NT2/D1 (cell line): ENCODE measurements at regions not wholly inside any gene's neighbourhood (a gene's known extent, or its start where the extent isn't known, plus 50 kb on each side); places are given as distances from the start of the nearest gene placed in this dataset.

Source experiments
- SUZ12 ChIP-seq: IDR thresholded peaks from 2 replicates; pipeline ENCODE4 v1.6.1; 2011; ENCODE audit not compliant: insufficient read length, insufficient read depth; ENCODE audit errors: extremely low read depth
- YY1 ChIP-seq: IDR thresholded peaks from 2 replicates; pipeline ENCODE4 v1.6.1; 2011; ENCODE audit not compliant: insufficient read length, insufficient read depth

DNA sequence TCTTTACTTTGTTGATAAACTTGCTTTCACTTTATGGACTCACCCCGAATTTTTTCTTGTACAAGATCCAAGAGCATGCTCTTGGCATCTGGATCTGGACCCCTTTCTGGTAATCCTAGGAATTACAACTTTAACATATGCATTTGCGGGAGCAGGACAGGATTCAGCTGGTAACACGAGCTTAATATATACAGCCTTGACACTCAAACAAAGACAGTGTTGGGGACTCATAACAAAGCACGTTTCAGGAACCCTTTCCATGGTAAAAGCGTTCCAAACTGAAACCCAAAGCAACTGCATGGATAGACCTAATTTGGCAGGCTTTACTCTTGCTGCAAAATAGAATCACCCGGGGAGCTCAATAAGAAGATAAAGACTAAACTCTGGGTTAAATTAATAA, 349.7 kb upstream of the AMELY start:
- TF ChIP-seq YY1 = no peak
- no peak for TF ChIP-seq SUZ12
